ENCODE measurements at regions not wholly inside any gene's neighbourhood (a gene's known extent, or its start where the extent isn't known, plus 50 kb on each side); places are given as distances from the start of the nearest gene placed in this dataset.
A peak's percentile ranks its signal among the peaks of the same experiment; 100 is the strongest.
"Not testable (repeated sequence)": the region's sequence is repeated elsewhere in the genome, so short reads cannot be mapped to it uniquely, and the experiment has no call there.

- no peak for DNase-seq (ENCODE audit: low read depth)
- no peak for TF ChIP-seq CTCF (IDR thresholded peaks at IDR 0.05; ENCODE audit: insufficient read depth, low read length)
- H3K4me3 ChIP-seq (ENCODE audit: low read depth, low read length), result no peak overlapping the region
Measured at GRCh38 chr3:193029800-193030199, 112.1 kb upstream of the MB21D2 start.

GRCh38 chr3:193030276-193030675 is 112.6 kb upstream of the MB21D2 start:
- no peak for TF ChIP-seq CTCF (IDR thresholded peaks at IDR 0.05; ENCODE audit: insufficient read depth, low read length)
- H3K4me3 ChIP-seq (ENCODE audit: low read depth, low read length), result no peak overlapping the region
- DNase-seq (ENCODE audit: low read depth), result peak; percentile 11

GRCh38 chr3:193031911-193032310 is 114.3 kb upstream of the MB21D2 start:
- H3K4me3 ChIP-seq (ENCODE audit: low read depth, low read length), result no peak overlapping the region
- no peak for TF ChIP-seq CTCF (IDR thresholded peaks at IDR 0.05; ENCODE audit: insufficient read depth, low read length)
- no peak for DNase-seq (ENCODE audit: low read depth)

- no peak overlapping the region for H3K4me3 ChIP-seq (ENCODE audit: low read depth, low read length)
- no peak for DNase-seq (ENCODE audit: low read depth)
- TF ChIP-seq CTCF (IDR thresholded peaks at IDR 0.05; ENCODE audit: insufficient read depth, low read length), result no peak
Measured at GRCh38 chr3:193033226-193033780, 115.6 kb upstream of the MB21D2 start.

GRCh38 chr3:193037828-193038227 is 120.2 kb upstream of the MB21D2 start:
- H3K4me3 ChIP-seq (ENCODE audit: low read depth, low read length); DNase-seq (ENCODE audit: low read depth): not testable (repeated sequence)

GRCh38 chr3:193039058-193039457 is 121.4 kb upstream of the MB21D2 start:
- H3K4me3 ChIP-seq (ENCODE audit: low read depth, low read length), result no peak overlapping the region
- TF ChIP-seq CTCF (IDR thresholded peaks at IDR 0.05; ENCODE audit: insufficient read depth, low read length), result no peak
- DNase-seq (ENCODE audit: low read depth), result no peak

- peak; percentile 71 for DNase-seq (ENCODE audit: low read depth)
- H3K4me3 ChIP-seq (ENCODE audit: low read depth, low read length), result no peak overlapping the region
- TF ChIP-seq CTCF (IDR thresholded peaks at IDR 0.05; ENCODE audit: insufficient read depth, low read length), result peak; percentile 44
Measured at GRCh38 chr3:193040836-193041672, 123.4 kb upstream of the MB21D2 start.

Measured in fibroblast of the aortic adventitia (primary cell).